GM23338 (cell line): ENCODE measurements at regions not wholly inside any gene's neighbourhood (a gene's known extent, or its start where the extent isn't known, plus 50 kb on each side); places are given as distances from the start of the nearest gene placed in this dataset.
A peak's percentile ranks its signal among the peaks of the same experiment; 100 is the strongest.

ENCODE experiments used
- ATAC-seq: fragments of 200-7000 bp; cut with Tn5 transposase; 3 replicates; pipeline ENCODE4 v1.9.1; 2020
- DNase-seq: peaks from one replicate; pipeline ENCODE4 v3.0.0-alpha.2; 2015; ENCODE audit warnings: low spot score
- H2AFZ ChIP-seq: fragments of 200-600 bp; sonication (generic); 2 replicates; pipeline ENCODE4 v1.8.0; 2016; ENCODE audit warnings: antibody characterized with exemption, mild to moderate bottlenecking, moderate library complexity
- H3F3A ChIP-seq: fragments of 200-600 bp; sonication (generic); replicated peaks from 2 replicates; pipeline ENCODE4 v1.8.0; 2017; ENCODE audit warnings: antibody characterized with exemption, mixed run types, low read depth
- H3K27ac ChIP-seq: fragments of 200-600 bp; sonication (generic); 2 replicates; pipeline ENCODE4 v1.6.1; 2016; ENCODE audit warnings: low read depth
- H3K27me3 ChIP-seq: fragments of 200-600 bp; sonication (generic); 2 replicates; pipeline ENCODE4 v1.8.0; 2016; ENCODE audit warnings: mild to moderate bottlenecking, mixed run types, moderate library complexity; ENCODE audit not compliant: insufficient read depth
- H3K36me3 ChIP-seq: fragments of 200-600 bp; sonication (generic); 2 replicates; pipeline ENCODE4 v1.8.0; 2016; ENCODE audit warnings: mild to moderate bottlenecking; ENCODE audit not compliant: insufficient read depth
- H3K4me1 ChIP-seq: fragments of 200-600 bp; sonication (generic); 2 replicates; pipeline ENCODE4 v1.8.0; 2016; ENCODE audit warnings: mild to moderate bottlenecking, moderate library complexity; ENCODE audit not compliant: insufficient read depth
- H3K4me2 ChIP-seq: fragments of 200-600 bp; sonication (generic); 2 replicates; pipeline ENCODE4 v1.7.1; 2017; ENCODE audit warnings: mixed run types
- H3K4me3 ChIP-seq: fragments of 200-600 bp; sonication (generic); 2 replicates; pipeline ENCODE4 v1.6.1; 2016; ENCODE audit warnings: mixed run types
- H3K79me2 ChIP-seq: fragments of 200-600 bp; sonication (generic); replicated peaks from 2 replicates; pipeline ENCODE4 v1.8.0; 2017; ENCODE audit warnings: mild to moderate bottlenecking; ENCODE audit not compliant: insufficient read depth
- H3K9me2 ChIP-seq: fragments of 200-600 bp; sonication (generic); 2 replicates; pipeline ENCODE4 v1.8.0; 2017; ENCODE audit not compliant: insufficient read depth
- H4K20me1 ChIP-seq: fragments of 200-600 bp; sonication (generic); replicated peaks from 2 replicates; pipeline ENCODE4 v1.8.0; 2017; ENCODE audit warnings: mild to moderate bottlenecking; ENCODE audit not compliant: insufficient read depth
- H3K27ac Mint-ChIP-seq: 2 replicates; pipeline ENCODE4 v1.8.0; 2020; ENCODE audit warnings: inconsistent platforms, mild to moderate bottlenecking, moderate library complexity, mixed read lengths
- H3K27me3 Mint-ChIP-seq: 3 replicates; pipeline ENCODE4 v1.8.0; 2022; ENCODE audit warnings: low read depth, mild to moderate bottlenecking, moderate library complexity, mixed read lengths, inconsistent platforms; ENCODE audit not compliant: insufficient read depth, poor library complexity
- H3K36me3 Mint-ChIP-seq: 3 replicates; pipeline ENCODE4 v1.8.0; 2021; ENCODE audit warnings: low read depth, mild to moderate bottlenecking, inconsistent platforms, moderate library complexity, mixed read lengths
- H3K4me1 Mint-ChIP-seq: 3 replicates; pipeline ENCODE4 v1.8.0; 2020; ENCODE audit warnings: mild to moderate bottlenecking, inconsistent platforms, mixed read lengths
- H3K4me3 Mint-ChIP-seq: 3 replicates; pipeline ENCODE4 v1.8.0; 2021; ENCODE audit warnings: moderate library complexity, mild to moderate bottlenecking, inconsistent platforms, mixed read lengths
- H3K9me3 Mint-ChIP-seq: 3 replicates; pipeline ENCODE4 v1.8.0; 2020; ENCODE audit warnings: moderate library complexity, mild to moderate bottlenecking, inconsistent platforms, mixed read lengths
- CREB1 ChIP-seq: fragments of 250-450 bp; sonication (Bioruptor Pico); IDR thresholded peaks from 2 replicates; pipeline ENCODE4 v1.5.0; 2020; ENCODE audit warnings: low read depth, mild to moderate bottlenecking, moderate library complexity
- CTCF ChIP-seq, 2 experiments: fragments of 200-600 bp in 1 of 2; sonication (generic) in 1 of 2; conservative IDR thresholded peaks; 2 replicates each; pipeline versions ENCODE4 v1.5.1 to v1.6.1; 2016 to 2017; ENCODE audit warnings: antibody characterized with exemption in 2 of 2, low read depth in 2 of 2, mild to moderate bottlenecking in 2 of 2, moderate library complexity in 1 of 2
- ETS1 ChIP-seq: IDR thresholded peaks from 2 replicates; pipeline ENCODE4 v1.6.1; 2016; ENCODE audit warnings: antibody characterized with exemption
- EZH2phosphoT487 ChIP-seq: fragments of 200-600 bp; sonication (generic); IDR thresholded peaks from one replicate; pipeline ENCODE4 v1.8.1; 2018; ENCODE audit warnings: antibody characterized with exemption; ENCODE audit not compliant: unreplicated experiment
- REST ChIP-seq: IDR thresholded peaks from one replicate; pipeline ENCODE4 v1.6.1; 2018; ENCODE audit warnings: antibody characterized with exemption; ENCODE audit not compliant: unreplicated experiment
- ZNF331 ChIP-seq: fragments of 250-450 bp; sonication (Bioruptor Pico); IDR thresholded peaks from 2 replicates; pipeline ENCODE4 v1.5.0; 2020; ENCODE audit warnings: low read depth, mild to moderate bottlenecking, moderate library complexity
- TF ChIP-seq, protein P1 (sequence below): fragments of 250-450 bp; sonication (Bioruptor Pico); IDR thresholded peaks from 2 replicates; pipeline ENCODE4 v1.5.0; 2020; ENCODE audit warnings: mild to moderate bottlenecking, moderate library complexity

DNA sequence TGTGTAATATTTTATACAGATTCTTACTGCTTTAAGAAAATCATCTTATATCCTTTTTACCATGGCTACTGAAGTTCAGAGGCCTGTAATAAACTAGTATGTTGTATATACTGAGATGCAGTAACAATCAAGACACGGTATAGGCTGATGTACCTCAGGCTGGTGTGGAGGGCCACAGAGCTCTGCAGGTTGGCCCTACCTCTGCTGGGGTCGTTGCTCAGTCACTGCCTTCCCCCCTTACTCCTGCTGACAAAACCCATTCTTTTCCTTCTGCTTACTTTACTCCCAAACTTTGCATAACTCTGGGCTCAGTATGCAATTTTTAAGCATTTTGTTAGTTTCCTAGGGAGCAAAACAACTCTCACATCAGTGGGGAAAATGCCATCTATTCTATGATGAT lies 200.1 kb upstream of the FOXP2 start:
- H3K4me1 ChIP-seq = peaks cover 14% of the 10 kb centered on the region; the same call in 1 of the 2 replicates
- H3F3A ChIP-seq = no peaks in the 10 kb centered on the region
- TF ChIP-seq ETS1 (no peak), CTCF (conservative IDR thresholded peaks at IDR 0.05; ENCODE audit: low read depth in 2 of 2) (no peak), ZNF331 (CRISPR knock-in tag) (no peak), REST (no peak), EZH2phosphoT487 (no peak), CREB1 (no peak)
- TF ChIP-seq, protein P1, sequence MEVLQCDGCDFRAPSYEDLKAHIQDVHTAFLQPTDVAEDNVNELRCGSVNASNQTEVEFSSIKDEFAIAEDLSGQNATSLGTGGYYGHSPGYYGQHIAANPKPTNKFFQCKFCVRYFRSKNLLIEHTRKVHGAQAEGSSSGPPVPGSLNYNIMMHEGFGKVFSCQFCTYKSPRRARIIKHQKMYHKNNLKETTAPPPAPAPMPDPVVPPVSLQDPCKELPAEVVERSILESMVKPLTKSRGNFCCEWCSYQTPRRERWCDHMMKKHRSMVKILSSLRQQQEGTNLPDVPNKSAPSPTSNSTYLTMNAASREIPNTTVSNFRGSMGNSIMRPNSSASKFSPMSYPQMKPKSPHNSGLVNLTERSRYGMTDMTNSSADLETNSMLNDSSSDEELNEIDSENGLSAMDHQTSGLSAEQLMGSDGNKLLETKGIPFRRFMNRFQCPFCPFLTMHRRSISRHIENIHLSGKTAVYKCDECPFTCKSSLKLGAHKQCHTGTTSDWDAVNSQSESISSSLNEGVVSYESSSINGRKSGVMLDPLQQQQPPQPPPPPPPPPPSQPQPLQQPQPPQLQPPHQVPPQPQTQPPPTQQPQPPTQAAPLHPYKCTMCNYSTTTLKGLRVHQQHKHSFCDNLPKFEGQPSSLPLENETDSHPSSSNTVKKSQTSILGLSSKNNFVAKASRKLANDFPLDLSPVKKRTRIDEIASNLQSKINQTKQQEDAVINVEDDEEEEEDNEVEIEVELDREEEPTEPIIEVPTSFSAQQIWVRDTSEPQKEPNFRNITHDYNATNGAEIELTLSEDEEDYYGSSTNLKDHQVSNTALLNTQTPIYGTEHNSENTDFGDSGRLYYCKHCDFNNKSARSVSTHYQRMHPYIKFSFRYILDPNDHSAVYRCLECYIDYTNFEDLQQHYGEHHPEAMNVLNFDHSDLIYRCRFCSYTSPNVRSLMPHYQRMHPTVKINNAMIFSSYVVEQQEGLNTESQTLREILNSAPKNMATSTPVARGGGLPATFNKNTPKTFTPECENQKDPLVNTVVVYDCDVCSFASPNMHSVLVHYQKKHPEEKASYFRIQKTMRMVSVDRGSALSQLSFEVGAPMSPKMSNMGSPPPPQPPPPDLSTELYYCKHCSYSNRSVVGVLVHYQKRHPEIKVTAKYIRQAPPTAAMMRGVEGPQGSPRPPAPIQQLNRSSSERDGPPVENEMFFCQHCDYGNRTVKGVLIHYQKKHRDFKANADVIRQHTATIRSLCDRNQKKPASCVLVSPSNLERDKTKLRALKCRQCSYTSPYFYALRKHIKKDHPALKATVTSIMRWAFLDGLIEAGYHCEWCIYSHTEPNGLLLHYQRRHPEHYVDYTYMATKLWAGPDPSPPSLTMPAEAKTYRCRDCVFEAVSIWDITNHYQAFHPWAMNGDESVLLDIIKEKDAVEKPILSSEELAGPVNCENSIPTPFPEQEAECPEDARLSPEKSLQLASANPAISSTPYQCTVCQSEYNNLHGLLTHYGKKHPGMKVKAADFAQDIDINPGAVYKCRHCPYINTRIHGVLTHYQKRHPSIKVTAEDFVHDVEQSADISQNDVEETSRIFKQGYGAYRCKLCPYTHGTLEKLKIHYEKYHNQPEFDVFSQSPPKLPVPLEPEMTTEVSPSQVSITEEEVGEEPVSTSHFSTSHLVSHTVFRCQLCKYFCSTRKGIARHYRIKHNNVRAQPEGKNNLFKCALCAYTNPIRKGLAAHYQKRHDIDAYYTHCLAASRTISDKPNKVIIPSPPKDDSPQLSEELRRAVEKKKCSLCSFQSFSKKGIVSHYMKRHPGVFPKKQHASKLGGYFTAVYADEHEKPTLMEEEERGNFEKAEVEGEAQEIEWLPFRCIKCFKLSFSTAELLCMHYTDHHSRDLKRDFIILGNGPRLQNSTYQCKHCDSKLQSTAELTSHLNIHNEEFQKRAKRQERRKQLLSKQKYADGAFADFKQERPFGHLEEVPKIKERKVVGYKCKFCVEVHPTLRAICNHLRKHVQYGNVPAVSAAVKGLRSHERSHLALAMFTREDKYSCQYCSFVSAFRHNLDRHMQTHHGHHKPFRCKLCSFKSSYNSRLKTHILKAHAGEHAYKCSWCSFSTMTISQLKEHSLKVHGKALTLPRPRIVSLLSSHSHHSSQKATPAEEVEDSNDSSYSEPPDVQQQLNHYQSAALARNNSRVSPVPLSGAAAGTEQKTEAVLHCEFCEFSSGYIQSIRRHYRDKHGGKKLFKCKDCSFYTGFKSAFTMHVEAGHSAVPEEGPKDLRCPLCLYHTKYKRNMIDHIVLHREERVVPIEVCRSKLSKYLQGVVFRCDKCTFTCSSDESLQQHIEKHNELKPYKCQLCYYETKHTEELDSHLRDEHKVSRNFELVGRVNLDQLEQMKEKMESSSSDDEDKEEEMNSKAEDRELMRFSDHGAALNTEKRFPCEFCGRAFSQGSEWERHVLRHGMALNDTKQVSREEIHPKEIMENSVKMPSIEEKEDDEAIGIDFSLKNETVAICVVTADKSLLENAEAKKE = no peak
- peak; percentile 92 for ATAC-seq
- H3K79me2 ChIP-seq = no peaks in the 10 kb centered on the region
- no peaks in the 10 kb centered on the region for H3K36me3 Mint-ChIP-seq
- H3K27me3 Mint-ChIP-seq = no peaks in the 10 kb centered on the region
- H3K4me3 ChIP-seq = no peak overlapping the region
- H3K27ac ChIP-seq = no peak overlapping the region
- H3K4me3 Mint-ChIP-seq = no peak overlapping the region
- H2AFZ ChIP-seq = 0 out of 2 replicates have a peak overlapping the region, but pooled peaks have one; percentile 34
- H3K27ac Mint-ChIP-seq = no peak overlapping the region
- DNase-seq = peak; percentile 17
- H3K4me2 ChIP-seq = no peak overlapping the region; the same call in 1 of the 2 replicates
- peaks cover 24% of the 10 kb centered on the region for H3K4me1 Mint-ChIP-seq
- H3K9me2 ChIP-seq = no peaks in the 10 kb centered on the region
- H3K27me3 ChIP-seq = no peaks in the 10 kb centered on the region
- no peaks in the 10 kb centered on the region for H3K36me3 ChIP-seq
- H3K9me3 Mint-ChIP-seq = no peaks in the 10 kb centered on the region
- no peaks in the 10 kb centered on the region for H4K20me1 ChIP-seq
